GM08714 (cell line): ENCODE measurements at regions not wholly inside any gene's neighbourhood (a gene's known extent, or its start where the extent isn't known, plus 50 kb on each side); places are given as distances from the start of the nearest gene placed in this dataset.
"Not testable (repeated sequence)": the region's sequence is repeated elsewhere in the genome, so short reads cannot be mapped to it uniquely, and the experiment has no call there.

Experiments
- H3K4me3 ChIP-seq: fragments of 200-500 bp; sonication (Bioruptor generic); 2 replicates; pipeline ENCODE4 v1.5.1; 2014; ENCODE audit warnings: mild to moderate bottlenecking, low read length, inconsistent platforms
- ZNF274 ChIP-seq: IDR thresholded peaks from 2 replicates; pipeline ENCODE4 v1.6.1; 2012; ENCODE audit warnings: mild to moderate bottlenecking, low read depth, low read length

- H3K4me3 ChIP-seq, result no peak overlapping the region
- TF ChIP-seq ZNF274, result no peak
Measured at GRCh38 chr2:146584316-146584715, 1260.5 kb upstream of the ACVR2A start.

DNA sequence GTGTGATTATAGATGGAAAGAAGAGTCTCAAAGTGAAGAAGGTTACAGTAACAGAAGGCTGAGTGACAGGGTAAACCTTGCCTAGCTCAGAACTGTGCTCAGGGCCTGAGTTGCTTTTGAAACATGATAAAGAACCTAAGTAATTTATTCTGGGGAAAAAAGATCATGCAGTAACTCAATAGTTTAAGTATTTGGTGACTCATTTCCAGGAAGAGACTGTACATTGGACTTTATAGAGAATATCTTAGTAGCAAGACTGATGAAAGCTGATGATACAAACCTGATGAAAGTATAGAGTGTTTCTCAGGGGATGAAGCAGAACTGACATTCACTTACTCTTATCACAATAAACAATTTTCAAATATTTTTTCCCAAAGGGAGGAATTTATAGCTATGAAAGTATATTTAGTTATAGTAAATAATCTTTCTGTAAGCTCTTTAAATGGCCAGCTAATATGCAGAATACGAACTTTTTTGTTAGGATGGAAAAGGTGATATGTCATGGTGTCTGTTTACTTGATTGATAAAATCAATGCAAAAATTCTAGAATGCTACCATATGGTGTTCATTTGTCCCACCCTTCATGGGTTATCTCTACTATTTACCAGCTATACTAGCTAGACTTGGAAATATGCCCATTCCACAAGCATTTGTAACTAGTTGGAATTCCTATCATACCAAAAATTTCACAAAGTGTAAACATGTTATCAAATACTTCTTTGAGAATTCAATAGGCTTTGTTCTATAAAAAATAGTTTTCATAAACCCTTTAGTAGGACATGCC lies 1265.5 kb upstream of the ACVR2A start:
- no peak for TF ChIP-seq ZNF274
- H3K4me3 ChIP-seq, result no peak overlapping the region

DNA sequence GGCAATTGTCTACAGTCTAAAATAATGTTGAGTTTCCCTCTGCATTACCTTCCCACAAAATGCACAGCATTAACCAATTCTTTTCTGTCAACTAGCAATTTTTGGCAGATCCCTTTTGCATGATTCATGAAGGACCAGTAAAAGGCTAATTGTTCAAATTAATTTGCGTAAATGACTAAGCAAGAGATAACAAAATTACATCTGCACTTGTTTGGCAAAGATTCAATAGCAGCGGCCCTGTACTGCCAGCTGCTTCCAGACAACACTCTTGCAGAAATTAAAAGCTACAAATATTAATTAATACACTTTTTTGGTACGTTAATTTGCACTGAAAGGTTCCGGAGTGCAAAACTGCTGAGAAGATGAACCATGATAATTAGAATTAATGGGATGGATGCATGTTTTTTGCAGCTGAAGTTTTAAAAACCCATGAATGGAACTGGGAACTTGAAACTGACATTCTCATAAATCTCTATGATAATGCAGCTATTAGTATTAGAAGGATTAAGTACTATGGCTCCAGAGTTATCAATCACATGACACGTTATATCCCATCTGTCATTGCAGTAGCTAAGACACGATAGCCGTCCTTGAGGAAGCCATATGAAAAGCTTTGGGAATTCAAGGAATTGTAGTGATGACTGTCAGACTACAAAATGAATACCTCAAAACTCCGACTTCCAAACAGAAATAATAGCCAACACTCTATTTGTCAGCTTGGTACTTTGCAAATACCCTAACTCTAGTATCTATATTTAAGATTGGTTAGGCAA lies 1268.3 kb upstream of the ACVR2A start:
- no peak overlapping the region for H3K4me3 ChIP-seq
- TF ChIP-seq ZNF274, result no peak

DNA sequence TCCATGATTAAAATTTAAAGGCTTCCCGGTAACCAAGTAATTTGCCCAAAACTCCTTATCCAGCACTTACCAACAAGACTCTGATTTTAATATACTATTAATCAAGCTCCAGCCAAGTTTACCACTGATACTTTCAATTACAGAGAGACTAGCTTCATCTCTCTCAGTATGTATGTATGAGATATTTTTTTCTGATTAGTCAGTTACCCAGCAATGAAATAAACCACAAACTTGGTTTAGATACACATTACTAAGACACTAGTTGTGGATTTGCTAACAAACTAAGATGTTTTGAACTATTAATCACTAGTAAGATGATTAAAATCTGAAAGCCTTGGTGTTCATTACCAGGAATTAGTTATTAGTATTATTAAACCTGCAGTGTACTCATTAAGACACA lies 1272.2 kb upstream of the ACVR2A start:
- TF ChIP-seq ZNF274, result no peak
- H3K4me3 ChIP-seq, result no peak overlapping the region

DNA sequence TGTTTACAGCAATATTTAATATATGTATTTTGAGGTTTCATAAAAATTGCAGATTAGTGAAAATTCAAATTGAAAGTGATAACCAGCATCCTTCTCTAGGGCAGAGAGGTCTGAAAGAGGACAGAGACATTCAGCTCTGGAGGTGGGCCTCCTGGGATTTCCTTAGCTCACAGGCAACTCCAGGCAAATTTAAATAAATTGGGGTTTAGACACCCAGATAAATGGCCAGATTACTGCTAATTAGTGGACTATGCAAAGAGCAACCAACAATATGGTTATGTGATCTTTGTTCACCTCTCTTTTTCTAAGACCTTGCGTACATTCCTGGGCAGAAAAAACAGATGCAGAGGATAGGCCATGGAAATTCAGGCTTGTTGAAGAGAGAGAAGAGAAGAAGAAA lies 1282.8 kb upstream of the ACVR2A start:
- TF ChIP-seq ZNF274, result no peak
- no peak overlapping the region for H3K4me3 ChIP-seq

- H3K4me3 ChIP-seq, result no peak overlapping the region
- TF ChIP-seq ZNF274, result no peak
Measured at GRCh38 chr2:146547236-146547635, 1297.6 kb upstream of the ACVR2A start.

DNA sequence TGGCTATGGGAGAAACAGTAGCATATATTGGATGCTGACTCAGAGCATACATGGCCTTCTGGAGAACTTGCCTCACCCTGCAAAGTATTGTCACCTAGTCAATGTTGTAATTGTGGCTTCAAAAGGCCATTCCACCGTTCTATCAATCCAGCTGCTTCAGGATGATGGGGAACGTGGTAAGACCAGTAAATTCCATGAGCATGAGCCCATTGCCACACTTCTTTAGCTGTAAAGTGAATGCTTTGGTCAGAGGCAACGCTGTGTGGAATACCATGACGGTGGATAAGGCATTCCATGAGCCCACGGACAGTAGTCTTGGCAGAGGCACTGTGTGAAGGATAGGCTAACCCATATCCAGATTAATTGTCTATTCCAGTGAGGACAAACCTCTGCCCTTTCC lies 1300.1 kb upstream of the ACVR2A start:
- TF ChIP-seq ZNF274, result no peak
- H3K4me3 ChIP-seq, result no peak overlapping the region

DNA sequence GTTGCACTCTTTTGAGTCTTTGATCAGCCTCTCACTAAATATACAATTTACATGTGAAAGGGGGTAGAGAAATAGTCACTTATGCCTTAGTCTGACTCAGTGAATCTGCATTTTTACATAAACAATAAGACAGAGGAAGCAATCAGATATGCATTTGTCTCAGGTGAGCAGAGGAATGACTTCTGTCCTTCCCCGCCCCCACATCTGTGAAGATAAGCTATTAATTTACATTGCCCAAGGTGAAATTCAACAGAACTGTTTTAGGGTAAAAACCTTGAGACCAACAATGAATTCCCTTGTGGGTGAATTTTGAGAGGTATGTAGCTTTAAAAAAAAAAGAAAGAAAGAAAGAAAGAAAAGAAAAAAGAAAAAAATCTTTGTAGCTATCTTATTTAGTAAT lies 1302.9 kb upstream of the ACVR2A start:
- no peak for TF ChIP-seq ZNF274
- no peak overlapping the region for H3K4me3 ChIP-seq

GRCh38 chr2:146540271-146540932 lies 1304.4 kb upstream of the ACVR2A start:
- no peak overlapping the region for H3K4me3 ChIP-seq
- no peak for TF ChIP-seq ZNF274

GRCh38 chr2:146539739-146540138 lies 1305.1 kb upstream of the ACVR2A start:
- H3K4me3 ChIP-seq, result not testable (repeated sequence)

GRCh38 chr2:146537477-146537876 lies 1307.4 kb upstream of the ACVR2A start:
- H3K4me3 ChIP-seq, result no peak overlapping the region
- no peak for TF ChIP-seq ZNF274

GRCh38 chr2:146532509-146533147 lies 1312.2 kb upstream of the ACVR2A start:
- TF ChIP-seq ZNF274, result no peak
- no peak overlapping the region for H3K4me3 ChIP-seq

GRCh38 chr2:146532009-146532408 lies 1312.8 kb upstream of the ACVR2A start:
- H3K4me3 ChIP-seq, result no peak overlapping the region

DNA sequence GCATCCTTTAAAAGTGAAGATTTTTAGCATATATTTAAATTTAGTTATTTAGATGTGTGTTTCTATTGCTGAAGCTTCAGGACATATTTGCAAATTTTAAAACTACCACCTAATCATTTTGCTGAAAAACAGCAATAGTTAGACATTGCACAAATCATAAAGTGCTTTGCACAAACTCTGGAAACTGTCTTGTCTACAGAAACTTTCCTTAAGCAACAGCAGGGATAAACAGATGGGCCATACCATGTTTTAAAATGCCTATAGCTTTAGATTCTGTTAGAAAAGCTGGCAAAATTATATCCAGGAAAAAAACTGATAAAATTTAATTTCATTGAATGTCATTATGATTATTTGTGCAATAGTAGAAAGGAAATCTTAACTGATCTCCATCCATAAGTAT lies 1313.9 kb upstream of the ACVR2A start:
- TF ChIP-seq ZNF274, result no peak
- H3K4me3 ChIP-seq, result no peak overlapping the region

More at GRCh38 chr2:146532009-146532408, 1312.8 kb upstream of the ACVR2A start:
- no peak for TF ChIP-seq ZNF274

GRCh38 chr2:146527166-146527565 lies 1317.7 kb upstream of the ACVR2A start:
- TF ChIP-seq ZNF274, result no peak
- H3K4me3 ChIP-seq, result no peak overlapping the region
